ENCODE measurements at regions not wholly inside any gene's neighbourhood (a gene's known extent, or its start where the extent isn't known, plus 50 kb on each side); places are given as distances from the start of the nearest gene placed in this dataset.

- TF ChIP-seq CTCF (IDR thresholded peaks at IDR 0.05) (no peak), POLR2A (IDR thresholded peaks at IDR 0.05) (no peak), POLR2AphosphoS5 (IDR thresholded peaks at IDR 0.05) (no peak)
Measured at GRCh38 chr7:10120936-10121335, 852.7 kb upstream of the PHF14 start.

Data from sigmoid colon (tissue), 4 donors.